ENCODE measurements at regions not wholly inside any gene's neighbourhood (a gene's known extent, or its start where the extent isn't known, plus 50 kb on each side); places are given as distances from the start of the nearest gene placed in this dataset.
"Not testable (repeated sequence)": the region's sequence is repeated elsewhere in the genome, so short reads cannot be mapped to it uniquely, and the experiment has no call there.

DNA sequence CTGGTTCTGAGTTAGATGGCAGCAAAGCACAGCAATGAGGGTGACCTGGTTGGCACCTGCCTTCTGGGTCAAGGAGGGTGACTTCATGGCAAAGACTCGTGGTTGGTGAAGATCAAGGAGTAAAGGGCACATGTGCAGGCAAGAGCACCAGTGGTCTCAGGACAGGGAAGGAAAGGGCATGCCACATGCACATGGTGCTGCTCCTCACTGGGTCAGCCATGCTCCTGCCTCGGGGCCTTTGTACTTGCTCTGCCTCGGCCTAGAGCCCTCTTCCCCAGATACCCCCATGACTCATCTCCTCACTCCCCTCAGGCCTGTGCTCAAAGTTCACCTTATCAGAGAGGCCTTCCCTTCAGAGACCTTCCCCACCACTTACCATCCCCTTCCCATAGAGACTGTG is 106.7 kb upstream of the KDM7A start:
- no peak for DNase-seq (ENCODE audit: extremely low read depth in 1 of 2, low read depth in 1 of 2)

DNA sequence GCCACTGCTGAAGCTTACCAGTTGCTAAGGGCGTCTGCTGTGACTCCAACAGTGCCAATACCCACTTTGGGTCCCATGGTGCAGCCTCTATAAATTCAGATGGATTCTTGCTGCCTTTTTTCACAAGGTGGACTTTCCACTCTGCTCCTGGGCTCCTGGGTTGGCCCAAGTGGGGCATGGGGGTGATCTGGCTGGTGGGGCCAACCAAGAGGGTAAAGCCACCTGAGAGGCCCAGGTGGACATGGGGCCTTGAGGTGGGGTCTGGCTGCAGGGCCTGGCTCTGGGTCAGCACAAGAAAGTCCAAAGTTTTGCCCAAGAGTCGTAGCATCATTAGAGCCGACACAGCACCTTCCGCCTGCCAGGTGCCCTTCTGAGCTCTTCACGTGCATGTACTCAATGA is 105.2 kb upstream of the KDM7A start:
- DNase-seq (ENCODE audit: extremely low read depth in 1 of 2, low read depth in 1 of 2) = no peak

DNA sequence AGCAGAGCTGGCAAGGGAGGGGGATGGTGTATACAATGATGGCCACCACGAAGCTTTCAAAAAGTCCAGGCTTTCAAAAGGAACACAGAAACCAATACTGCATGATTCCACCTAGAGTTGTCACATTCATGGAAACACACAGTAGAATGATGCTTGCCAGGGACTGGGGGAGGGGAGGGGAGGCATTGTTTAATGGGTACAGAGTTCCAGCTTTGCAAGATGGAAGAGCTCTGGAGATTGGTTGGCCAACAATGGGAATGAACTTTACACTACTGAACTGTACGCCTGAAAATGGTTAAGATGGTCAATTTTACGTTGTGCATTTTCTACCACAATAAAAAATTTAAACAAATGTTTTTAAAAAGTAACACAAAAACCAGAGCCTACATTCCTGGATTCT is 104.5 kb upstream of the KDM7A start:
- DNase-seq (ENCODE audit: extremely low read depth in 1 of 2, low read depth in 1 of 2) = no peak

DNA sequence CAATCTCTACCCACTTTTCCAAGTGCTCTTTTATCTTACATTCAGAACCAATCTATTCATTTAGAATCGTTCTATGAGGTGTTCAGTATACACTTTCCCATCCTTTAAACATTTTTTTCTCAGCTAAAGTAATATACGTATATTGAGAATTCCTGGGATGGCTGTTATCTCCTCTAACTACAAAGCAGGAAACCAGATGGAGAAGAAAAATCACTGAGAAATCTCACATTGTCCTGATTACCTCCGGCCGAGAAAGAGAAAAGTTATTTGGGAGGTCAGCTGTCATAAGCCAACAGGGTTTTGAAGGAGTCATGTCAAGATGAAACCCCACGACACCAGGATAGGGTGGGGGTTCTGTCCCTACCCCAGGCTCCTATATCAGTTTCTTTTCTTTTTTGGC is 99.2 kb upstream of the KDM7A start:
- DNase-seq (ENCODE audit: extremely low read depth in 1 of 2, low read depth in 1 of 2) = no peak

DNA sequence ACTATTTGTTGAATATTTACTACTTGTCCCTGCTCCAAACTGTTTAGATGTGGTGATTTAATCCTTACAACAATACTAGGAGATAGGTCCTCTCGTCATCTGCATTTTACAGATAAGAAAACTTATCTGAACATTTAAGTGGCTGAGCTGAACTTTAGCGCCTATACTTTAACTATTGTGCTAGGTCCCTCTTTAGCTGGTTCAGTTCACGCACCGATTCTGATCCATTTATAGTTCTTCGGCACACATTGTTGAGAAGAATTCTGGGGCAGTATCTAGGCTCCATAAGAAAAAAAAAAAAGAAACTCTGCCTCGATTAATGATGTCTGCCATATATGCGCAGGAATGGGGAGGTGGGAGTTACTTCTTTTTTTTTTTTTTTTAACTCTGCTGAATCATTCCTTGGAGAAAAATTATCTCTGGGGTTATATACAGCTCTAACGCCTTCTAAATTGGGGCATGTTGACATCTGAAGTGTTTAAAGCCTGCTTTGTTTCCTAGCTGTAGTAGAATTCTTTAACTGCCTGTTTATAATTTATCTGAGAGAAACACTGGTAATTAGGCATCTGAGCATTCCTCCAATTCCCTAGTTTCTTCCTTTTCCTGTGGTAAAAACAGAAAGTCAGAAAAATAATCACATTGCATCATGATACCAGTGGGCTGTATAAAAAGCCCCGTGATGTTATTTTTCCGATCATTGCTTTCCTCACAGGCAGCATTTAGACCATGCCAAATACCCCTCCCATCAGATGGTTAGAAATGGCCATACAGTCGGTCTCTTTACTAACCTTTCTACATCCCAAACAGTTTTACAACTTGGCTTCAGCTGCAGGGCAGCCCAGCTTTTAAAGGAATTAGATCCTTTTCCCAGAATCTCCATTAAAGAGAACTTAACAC is 98.5 kb upstream of the KDM7A start:
- DNase-seq (ENCODE audit: extremely low read depth in 1 of 2, low read depth in 1 of 2) = no peak

DNA sequence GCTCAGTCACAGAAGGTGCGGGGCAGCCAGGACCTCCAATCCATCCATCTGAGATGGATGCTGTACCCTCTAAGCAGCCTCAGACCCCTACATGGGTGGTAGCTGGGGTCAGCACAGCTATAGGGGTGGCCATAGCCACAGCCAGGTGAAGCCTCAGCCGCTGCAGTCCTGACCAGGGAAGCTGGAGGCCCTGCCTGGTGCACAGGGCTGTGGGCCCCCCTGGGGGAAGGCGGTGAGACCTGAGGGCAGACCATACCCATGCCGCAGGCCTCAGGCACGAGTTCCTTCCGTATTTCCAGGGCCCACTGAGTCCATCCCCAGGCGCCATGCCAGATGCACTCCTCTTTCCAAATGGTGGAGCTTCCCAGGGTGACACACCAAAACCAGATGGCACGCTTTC is 96.6 kb upstream of the KDM7A start:
- no peak for DNase-seq (ENCODE audit: extremely low read depth in 1 of 2, low read depth in 1 of 2)

DNA sequence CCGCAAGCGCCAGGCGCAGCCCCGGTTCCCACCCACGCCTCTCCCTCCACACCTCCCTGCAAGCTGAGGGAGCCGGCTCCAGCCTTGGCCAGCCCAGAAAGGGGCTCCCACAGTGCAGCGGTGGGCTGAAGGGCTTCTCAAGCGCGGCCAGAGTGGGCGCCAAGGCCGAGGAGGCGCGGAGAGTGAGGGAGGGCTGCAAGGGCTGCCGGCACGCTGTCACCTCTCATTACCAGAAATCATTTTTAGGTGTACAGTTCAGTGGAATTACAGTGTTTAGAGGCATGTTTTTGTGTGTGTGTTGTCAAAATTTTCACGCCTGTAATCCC is 94.8 kb upstream of the KDM7A start:
- not testable (repeated sequence) for DNase-seq (ENCODE audit: extremely low read depth in 1 of 2, low read depth in 1 of 2)

DNA sequence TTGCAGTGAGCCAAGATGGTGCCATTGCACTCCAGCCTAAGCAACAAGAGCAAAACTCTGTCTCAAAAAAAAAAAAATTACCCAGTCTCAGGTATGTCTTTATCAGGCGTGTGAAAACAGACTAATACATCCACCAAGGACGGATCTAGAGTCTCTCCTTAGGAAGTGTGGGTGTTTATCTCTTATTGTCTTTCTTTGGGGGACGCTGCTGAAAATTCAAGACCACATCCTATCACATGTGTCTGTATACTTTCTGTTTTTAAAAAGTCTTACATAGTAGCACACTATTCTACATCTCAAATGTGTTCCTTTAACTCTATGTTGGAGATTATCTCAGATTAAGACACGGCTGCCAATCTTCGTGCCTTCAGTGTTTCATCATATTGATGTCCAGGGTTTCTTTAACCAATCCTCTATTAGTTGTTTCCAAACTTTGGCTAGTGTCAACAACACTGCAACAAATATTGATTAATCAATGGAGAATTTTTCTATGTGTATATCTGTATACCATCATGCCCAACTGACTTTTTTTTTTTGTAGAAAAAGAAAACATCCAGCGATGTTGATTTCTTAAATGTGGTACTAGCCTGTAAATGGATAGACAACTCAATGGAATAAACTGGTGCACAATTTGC is 92.3 kb upstream of the KDM7A start:
- DNase-seq (ENCODE audit: extremely low read depth in 1 of 2, low read depth in 1 of 2) = no peak

DNA sequence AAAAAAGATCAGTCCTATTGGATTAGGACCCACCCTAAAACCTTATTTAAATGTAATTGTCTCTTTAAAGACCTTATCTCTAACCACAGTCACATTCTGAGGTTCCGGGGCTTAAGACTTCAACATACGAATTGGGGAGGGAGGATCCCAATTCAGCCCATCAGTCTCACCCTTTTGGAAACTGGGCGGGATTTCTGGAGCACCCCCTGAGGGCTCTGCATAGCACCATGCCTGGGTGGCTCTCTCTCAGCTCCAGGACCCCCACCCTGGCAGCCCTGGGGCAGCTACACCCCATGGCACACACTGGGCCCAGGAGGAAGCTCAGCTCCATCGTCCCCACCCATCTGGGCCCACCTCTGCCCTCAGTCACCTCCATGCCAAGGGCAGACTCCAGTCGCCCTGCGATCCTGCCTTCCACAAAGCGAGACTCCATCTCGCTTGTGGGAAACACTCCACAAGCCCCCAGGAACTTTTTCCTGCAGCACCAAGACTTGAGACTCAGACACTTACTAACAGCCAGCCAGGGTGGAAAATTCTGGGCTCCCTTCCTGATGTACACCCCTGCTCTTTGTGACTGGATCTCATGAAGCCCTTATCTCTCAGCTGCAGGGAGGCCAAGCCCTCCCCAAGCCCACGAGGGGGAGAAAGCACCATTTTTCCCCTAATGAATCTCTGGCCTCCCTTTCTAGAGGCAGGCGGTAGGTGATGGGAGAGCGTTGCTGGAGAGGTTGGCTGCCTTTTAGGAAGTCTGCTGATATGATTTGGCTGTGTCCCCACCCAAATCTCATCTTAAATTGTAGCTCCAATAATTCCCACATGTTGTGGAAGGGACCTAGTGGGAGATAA is 90.8 kb upstream of the KDM7A start:
- DNase-seq (ENCODE audit: extremely low read depth in 1 of 2, low read depth in 1 of 2) = no peak

DNA sequence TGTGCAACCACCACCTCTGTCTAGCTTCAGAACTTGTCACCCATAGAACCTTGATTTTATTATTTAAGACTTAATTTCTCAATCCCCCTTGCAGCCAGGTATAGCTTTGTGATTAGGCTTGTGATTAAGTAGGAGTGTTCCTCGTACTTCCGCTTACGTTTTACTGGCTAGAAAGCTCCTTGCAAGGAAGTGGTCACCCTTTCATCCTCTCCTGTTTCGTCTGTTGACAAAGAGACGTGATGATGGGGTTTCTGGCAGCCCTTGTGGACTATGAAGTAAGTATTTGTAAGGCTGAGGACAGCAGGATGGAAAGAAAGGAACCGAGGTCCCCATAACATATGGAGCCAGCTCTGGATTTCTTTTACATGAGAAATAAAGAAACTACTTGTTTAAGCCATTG is 86.5 kb upstream of the KDM7A start:
- no peak for DNase-seq (ENCODE audit: extremely low read depth in 1 of 2, low read depth in 1 of 2)

DNA sequence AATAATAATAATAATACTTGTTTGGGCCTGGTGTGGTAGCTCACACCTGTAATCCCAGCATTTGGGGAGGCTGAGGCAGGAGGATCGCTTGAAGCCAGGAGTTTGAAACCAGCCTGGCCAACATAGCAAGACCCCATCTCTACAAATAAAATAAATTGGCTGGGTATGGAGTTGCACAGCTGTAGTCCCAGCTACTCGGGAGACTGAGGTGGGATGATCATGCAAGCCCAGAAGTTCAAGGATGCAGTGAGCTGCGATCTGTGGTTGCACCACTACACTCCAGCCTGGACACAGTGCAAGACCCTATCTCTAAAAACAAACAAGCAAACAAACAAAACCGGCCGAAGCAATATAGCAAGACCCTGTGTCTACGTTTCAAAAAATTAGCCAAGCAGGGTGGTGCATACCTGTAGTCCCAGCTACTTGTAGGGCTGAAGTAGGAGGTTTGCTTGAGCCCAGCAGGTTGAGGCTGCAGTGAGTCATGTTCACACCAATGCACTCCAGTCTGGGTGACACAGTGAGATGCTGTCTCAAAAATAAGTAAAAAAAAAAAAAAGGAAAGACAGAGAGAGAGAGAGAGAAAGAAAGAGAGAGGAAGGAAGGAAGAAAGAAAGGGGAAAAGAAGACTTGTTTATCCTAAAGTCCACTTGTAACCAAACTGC is 85.6 kb upstream of the KDM7A start:
- DNase-seq (ENCODE audit: extremely low read depth in 1 of 2, low read depth in 1 of 2) = no peak

DNA sequence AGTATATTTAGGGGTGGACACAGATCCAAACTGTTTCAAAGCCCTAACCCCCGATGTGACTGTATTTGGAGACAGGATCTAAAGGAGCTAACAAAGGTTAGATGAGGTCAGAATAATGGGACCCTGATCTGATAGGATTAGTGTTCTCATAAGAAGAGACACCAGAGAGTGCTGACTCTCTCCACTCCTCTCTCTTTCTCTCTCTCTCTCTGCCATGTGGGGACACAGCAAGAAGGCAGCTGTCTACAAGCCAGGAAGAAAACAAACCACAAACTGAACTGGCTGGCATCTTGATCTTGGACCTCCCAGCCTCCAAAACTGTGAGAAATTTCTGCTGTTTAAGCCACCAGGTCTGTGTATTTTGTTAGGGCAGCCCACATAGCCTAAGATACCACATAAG is 84.7 kb upstream of the KDM7A start:
- no peak for DNase-seq (ENCODE audit: extremely low read depth in 1 of 2, low read depth in 1 of 2)

DNA sequence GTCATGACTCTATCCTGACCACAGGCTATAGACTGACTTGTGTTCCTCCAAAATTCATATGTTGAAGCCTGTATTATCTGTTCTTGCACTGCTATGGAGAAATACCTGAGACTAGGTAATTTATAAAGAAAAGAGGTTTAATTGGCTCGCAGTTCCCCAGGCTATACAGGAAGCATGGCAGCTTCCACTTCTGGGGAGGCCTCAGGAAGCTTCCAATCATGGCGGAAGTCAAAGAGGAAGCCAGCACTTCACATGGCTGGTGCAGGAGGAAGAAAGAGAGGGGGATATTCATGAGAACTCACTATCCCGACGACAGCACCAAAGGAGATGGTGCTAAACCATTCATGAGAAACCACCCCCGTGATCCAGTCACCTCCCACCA is 84.3 kb upstream of the KDM7A start:
- no peak for DNase-seq (ENCODE audit: extremely low read depth in 1 of 2, low read depth in 1 of 2)

DNA sequence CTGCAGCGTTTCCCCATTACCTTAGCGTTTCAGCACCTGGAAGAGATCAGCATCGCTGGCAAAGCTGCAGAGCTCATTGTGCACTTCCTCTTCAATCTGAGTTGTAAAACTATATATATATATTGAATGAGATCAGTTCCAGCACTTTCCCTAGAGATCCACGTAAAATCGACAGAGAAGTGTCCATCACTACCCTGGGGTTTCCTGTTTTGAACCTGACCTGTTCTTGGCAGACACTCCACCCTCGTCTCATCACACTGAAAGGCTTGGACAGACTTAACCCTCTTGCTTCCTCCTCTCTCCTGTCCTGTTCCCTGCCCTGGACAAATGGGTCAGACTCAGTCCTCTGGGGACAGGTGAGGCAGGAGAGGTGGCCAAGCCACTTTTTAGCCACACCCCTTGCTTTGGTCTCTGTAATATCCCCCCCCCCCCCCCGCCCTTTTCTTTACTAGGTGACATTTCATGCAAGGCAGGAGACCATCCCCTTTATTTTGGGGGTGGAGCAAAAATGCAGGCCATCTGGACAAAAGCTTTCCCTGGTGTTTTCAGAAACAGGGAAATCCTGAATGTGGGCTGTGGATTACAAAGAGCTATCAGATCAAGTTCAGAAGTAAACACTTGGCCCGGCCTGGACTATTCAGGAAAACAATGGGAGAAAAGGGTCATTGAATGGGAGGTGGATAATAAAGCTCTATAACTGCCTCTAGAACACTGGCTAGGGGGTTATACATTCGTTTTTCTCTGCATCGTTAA is 83.7 kb upstream of the KDM7A start:
- DNase-seq (ENCODE audit: extremely low read depth in 1 of 2, low read depth in 1 of 2) = no peak

DNA sequence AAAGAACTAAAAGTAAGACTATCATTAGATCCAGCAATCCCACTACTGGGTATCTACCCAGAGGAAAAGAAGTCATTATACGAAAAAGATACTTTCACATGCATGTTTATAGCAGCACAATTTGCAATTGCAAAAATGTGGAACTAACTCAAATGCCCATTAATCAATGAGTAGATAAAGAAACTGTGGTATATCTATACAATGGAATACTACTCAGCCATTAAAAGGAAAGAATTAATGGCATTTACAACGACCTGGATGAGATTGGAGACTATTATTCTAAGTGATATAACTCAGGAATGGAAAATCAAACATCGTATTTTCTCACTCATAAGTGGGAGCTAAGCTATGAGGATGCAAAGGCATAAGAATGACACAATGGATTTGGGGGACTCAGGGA is 80.5 kb upstream of the KDM7A start:
- DNase-seq (ENCODE audit: extremely low read depth in 1 of 2, low read depth in 1 of 2) = not testable (repeated sequence)

DNA sequence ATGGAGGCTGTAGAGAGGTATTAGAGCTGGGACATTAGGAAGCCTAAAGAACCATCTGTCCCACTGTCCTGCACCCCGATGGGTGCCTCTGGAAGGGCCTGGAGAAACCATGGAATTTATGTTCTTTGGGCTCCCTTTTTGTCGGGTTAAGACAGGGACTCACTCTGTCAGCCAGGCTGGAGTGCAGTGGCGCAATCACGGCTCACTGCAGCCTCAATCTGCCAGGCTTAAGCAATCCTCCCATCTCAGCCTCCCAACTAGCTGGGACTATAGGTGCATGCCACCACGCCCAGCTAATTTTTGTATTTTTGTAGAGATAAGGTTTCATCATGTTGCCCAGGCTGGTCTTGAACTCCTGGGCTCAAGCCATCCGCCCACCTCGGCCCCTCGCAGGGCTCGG is 78.2 kb upstream of the KDM7A start:
- not testable (repeated sequence) for DNase-seq (ENCODE audit: extremely low read depth in 1 of 2, low read depth in 1 of 2)

DNA sequence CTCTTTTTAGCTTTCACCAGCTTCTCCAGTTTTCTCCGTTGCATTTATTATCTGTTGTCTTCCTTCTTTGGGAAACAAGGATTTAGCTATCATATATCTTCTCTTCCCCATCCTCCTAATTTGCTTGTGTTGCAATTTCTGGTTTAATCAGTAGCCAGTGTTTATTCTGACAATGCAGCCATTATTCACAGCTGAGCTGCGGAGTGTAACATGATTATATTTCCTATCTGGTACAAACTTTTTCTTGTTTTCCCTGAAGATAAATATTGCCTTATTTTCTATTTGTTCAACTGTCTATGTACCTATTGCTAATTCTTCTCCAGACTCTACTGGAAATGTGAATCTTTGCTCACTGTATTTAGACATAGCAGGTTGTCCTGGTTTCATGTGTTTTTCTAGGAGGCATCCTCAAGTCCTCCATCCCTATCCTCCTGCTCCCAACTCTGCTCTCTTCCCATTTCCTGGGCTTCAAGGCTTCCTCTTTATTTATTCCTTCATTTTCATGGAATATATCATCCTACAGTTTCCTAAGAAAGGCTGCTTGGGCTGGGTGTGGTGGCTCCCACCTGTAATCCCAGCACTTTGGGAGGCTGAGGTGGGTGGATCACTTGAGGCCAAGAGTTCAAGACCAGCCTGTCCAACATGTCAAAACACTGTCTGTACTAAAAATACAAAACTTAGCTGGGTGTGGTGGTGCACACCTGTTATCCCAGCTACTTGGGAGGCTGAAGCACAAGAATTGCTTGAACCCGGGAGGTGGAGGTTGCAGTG is 72.4 kb upstream of the KDM7A start:
- no peak for DNase-seq (ENCODE audit: extremely low read depth in 1 of 2, low read depth in 1 of 2)

DNA sequence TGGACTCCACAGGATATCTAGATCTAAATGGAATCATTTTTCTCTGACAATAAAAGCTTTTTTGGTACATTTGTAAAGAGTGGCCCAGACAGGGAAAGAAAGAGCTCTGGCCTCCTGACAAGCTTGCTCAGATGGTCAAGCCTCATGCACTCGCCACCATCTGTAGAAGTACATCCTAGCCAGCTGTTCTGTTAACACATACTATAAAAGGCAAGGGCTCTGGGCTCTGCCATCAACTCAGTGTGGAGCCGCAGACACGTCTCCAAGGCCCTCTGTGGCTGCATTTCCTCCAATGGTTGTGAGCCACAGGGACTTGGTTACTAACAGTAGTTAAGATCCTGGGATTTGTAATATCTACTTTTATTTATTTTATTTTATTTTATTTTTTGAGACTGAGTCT is 70.8 kb upstream of the KDM7A start:
- DNase-seq (ENCODE audit: extremely low read depth in 1 of 2, low read depth in 1 of 2) = no peak

DNA sequence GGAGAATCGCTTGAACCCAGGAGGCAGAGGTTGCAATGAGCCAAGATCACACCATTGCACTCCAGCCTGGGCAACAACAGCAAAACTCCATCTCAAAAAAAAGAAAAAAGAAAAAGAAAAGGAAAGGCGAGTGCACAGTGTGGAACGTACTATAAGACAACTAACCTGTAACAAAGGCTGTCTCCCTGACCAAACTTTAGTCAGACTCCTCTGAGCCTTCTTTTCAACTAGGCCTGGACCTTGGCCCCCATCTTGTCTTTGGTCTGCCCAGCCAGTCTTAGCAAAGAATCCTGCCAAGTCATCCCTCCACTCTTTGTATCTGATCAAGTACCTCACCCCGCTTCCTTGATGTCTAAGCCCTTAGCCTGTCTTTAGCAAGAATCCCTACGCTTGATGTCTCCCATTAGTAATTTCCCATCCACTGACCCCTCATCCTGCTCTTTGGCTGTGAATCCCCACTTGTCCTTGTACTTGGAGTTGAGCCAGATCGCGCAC is 68.9 kb upstream of the KDM7A start:
- no peak for DNase-seq (ENCODE audit: extremely low read depth in 1 of 2, low read depth in 1 of 2)
